Left renal pelvis (tissue), 4 donors: ENCODE measurements at regions not wholly inside any gene's neighbourhood (a gene's known extent, or its start where the extent isn't known, plus 50 kb on each side); places are given as distances from the start of the nearest gene placed in this dataset.
A peak's percentile ranks its signal among the peaks of the same experiment; 100 is the strongest.
"Not testable (repeated sequence)": the region's sequence is repeated elsewhere in the genome, so short reads cannot be mapped to it uniquely, and the experiment has no call there.

ENCODE experiments used
- DNase-seq, 4 donors: peaks; one replicate each; pipeline ENCODE4 v3.0.0-alpha.2; 2013; ENCODE audit warnings: low read depth in 4 of 4, low spot score in 3 of 4

- DNase-seq: no peak
These were observed 108.5 kb upstream of the CYRIA start for GRCh38 chr2:16774091-16774490.

- peak in 1 of 4 donors; percentile 21 for DNase-seq
These were observed 107.6 kb upstream of the CYRIA start for GRCh38 chr2:16773080-16773713.

- DNase-seq: no peak
These were observed 102.3 kb upstream of the CYRIA start for GRCh38 chr2:16767789-16768476.

GRCh38 chr2:16765356-16765755 lies 99.7 kb upstream of the CYRIA start:
- no peak for DNase-seq

- no peak for DNase-seq
These were observed 98.9 kb upstream of the CYRIA start for GRCh38 chr2:16764487-16764886.

- no peak for DNase-seq
These were observed 97.9 kb upstream of the CYRIA start for GRCh38 chr2:16763493-16763899.

- DNase-seq: no peak
These were observed 97.4 kb upstream of the CYRIA start for GRCh38 chr2:16763056-16763455.

- no peak for DNase-seq
These were observed 94.8 kb upstream of the CYRIA start for GRCh38 chr2:16760426-16760825.

GRCh38 chr2:16756831-16757644 lies 91.4 kb upstream of the CYRIA start:
- DNase-seq: peak; percentile 24 to 46 (median 38)

- DNase-seq: no peak
These were observed 89.8 kb upstream of the CYRIA start for GRCh38 chr2:16755442-16755841.

- DNase-seq: not testable (repeated sequence)
These were observed 87.4 kb upstream of the CYRIA start for GRCh38 chr2:16753025-16753424.

GRCh38 chr2:16750925-16751214 lies 85.2 kb upstream of the CYRIA start:
- DNase-seq: not testable (repeated sequence)

GRCh38 chr2:16750175-16750924 lies 84.7 kb upstream of the CYRIA start:
- no peak for DNase-seq

GRCh38 chr2:16748511-16749266 lies 83.1 kb upstream of the CYRIA start:
- DNase-seq: not testable (repeated sequence)

GRCh38 chr2:16747689-16748088 lies 82.1 kb upstream of the CYRIA start:
- DNase-seq: no peak

- no peak for DNase-seq
These were observed 81.6 kb upstream of the CYRIA start for GRCh38 chr2:16747257-16747656.

GRCh38 chr2:16746833-16747232 lies 81.2 kb upstream of the CYRIA start:
- no peak for DNase-seq

- no peak for DNase-seq
These were observed 80.7 kb upstream of the CYRIA start for GRCh38 chr2:16746329-16746728.

GRCh38 chr2:16745466-16745865 lies 79.8 kb upstream of the CYRIA start:
- no peak for DNase-seq

- DNase-seq: no peak
These were observed 78.9 kb upstream of the CYRIA start for GRCh38 chr2:16744521-16744920.
